Activated CD8-positive, alpha-beta memory T cell treated with anti-CD3 and anti-CD28 coated beads, Interleukin-2, amount 10 ng/mL, durations not matched to agents 7 days and 5 days (primary cell): ENCODE measurements at regions not wholly inside any gene's neighbourhood (a gene's known extent, or its start where the extent isn't known, plus 50 kb on each side); places are given as distances from the start of the nearest gene placed in this dataset.
"Not testable (repeated sequence)": the region's sequence is repeated elsewhere in the genome, so short reads cannot be mapped to it uniquely, and the experiment has no call there.

ENCODE experiments used
- ATAC-seq: fragments of 150-1000 bp; cut with Tn5 transposase; one replicate; pipeline ENCODE4 v1.10.0; 2021; ENCODE audit warnings: moderate library complexity
- CTCF ChIA-PET: fragments of 350-600 bp; sonication (Branson Sonifier 250); formaldehyde crosslinking; loops from one replicate; lab custom pipeline; 2021; ENCODE audit warnings: antibody characterized with exemption; lab: Charles Lee
- DNase-seq: peaks from one replicate; pipeline ENCODE4 v3.0.0-alpha.2; 2020
- H3K27ac Mint-ChIP-seq: one replicate; pipeline ENCODE4 v1.8.0; 2021; ENCODE audit warnings: mild to moderate bottlenecking, mixed read lengths
- H3K27me3 Mint-ChIP-seq: one replicate; pipeline ENCODE4 v1.8.0; 2021; ENCODE audit warnings: mixed read lengths
- H3K36me3 Mint-ChIP-seq: one replicate; pipeline ENCODE4 v1.8.0; 2021; ENCODE audit warnings: mild to moderate bottlenecking, mixed read lengths
- H3K4me1 Mint-ChIP-seq: one replicate; pipeline ENCODE4 v1.8.0; 2021; ENCODE audit warnings: mixed read lengths
- H3K4me3 Mint-ChIP-seq: one replicate; pipeline ENCODE4 v1.8.0; 2021; ENCODE audit warnings: mild to moderate bottlenecking, moderate library complexity, mixed read lengths
- H3K9me3 Mint-ChIP-seq: one replicate; pipeline ENCODE4 v1.8.0; 2022; ENCODE audit warnings: low read depth, mixed read lengths

GRCh38 chr2:134002921-134003320 lies 251.0 kb upstream of the MGAT5 start:
- Mint-ChIP-seq H3K27ac (no peak overlapping the region), H3K4me1 (no peaks in the 10 kb centered on the region), H3K9me3 (no peaks in the 10 kb centered on the region), H3K36me3 (no peaks in the 10 kb centered on the region), H3K27me3 (peaks cover 12% of the 10 kb centered on the region), H3K4me3 (no peak overlapping the region)
- no peak for ATAC-seq
- no peak for DNase-seq
- CTCF ChIA-PET = interaction anchor here (1.0 kb wide), 1 partner anchor 102 kb away, joined by 3 read pairs; no protein-coding TSS in a partner anchor

- Mint-ChIP-seq H3K9me3 (no peaks in the 10 kb centered on the region), H3K4me3 (no peak overlapping the region), H3K36me3 (no peaks in the 10 kb centered on the region), H3K27me3 (peaks cover 10% of the 10 kb centered on the region), H3K27ac (no peak overlapping the region), H3K4me1 (no peaks in the 10 kb centered on the region)
- ATAC-seq = no peak
- CTCF ChIA-PET = no interaction called here
- no peak for DNase-seq
Measured at GRCh38 chr2:134004467-134004866, 249.4 kb upstream of the MGAT5 start.

- H3K27me3 Mint-ChIP-seq = peaks cover 6% of the 10 kb centered on the region
- no peak overlapping the region for H3K4me3 Mint-ChIP-seq
- no peak for ATAC-seq
- H3K4me1 Mint-ChIP-seq = no peaks in the 10 kb centered on the region
- CTCF ChIA-PET = no interaction called here
- no peaks in the 10 kb centered on the region for H3K36me3 Mint-ChIP-seq
- H3K27ac Mint-ChIP-seq = no peak overlapping the region
- DNase-seq = no peak
- H3K9me3 Mint-ChIP-seq = no peaks in the 10 kb centered on the region
Measured at GRCh38 chr2:134008837-134009236, 245.0 kb upstream of the MGAT5 start.

GRCh38 chr2:134009440-134009839 lies 244.4 kb upstream of the MGAT5 start:
- Mint-ChIP-seq H3K27ac (no peak overlapping the region), H3K36me3 (no peaks in the 10 kb centered on the region), H3K4me3 (no peak overlapping the region), H3K27me3 (peaks cover 6% of the 10 kb centered on the region), H3K4me1 (no peaks in the 10 kb centered on the region), H3K9me3 (no peaks in the 10 kb centered on the region)
- ATAC-seq (no peak), DNase-seq (no peak)
- CTCF ChIA-PET = no interaction called here

GRCh38 chr2:134009906-134010305 lies 244.0 kb upstream of the MGAT5 start:
- DNase-seq, H3K27ac Mint-ChIP-seq, H3K27me3 Mint-ChIP-seq, CTCF ChIA-PET, H3K9me3 Mint-ChIP-seq, H3K4me3 Mint-ChIP-seq, ATAC-seq, H3K4me1 Mint-ChIP-seq, H3K36me3 Mint-ChIP-seq: not testable (repeated sequence)

- Mint-ChIP-seq H3K4me3 (no peak overlapping the region), H3K4me1 (no peaks in the 10 kb centered on the region), H3K27ac (no peak overlapping the region), H3K27me3 (no peaks in the 10 kb centered on the region), H3K36me3 (no peaks in the 10 kb centered on the region), H3K9me3 (no peaks in the 10 kb centered on the region)
- DNase-seq = no peak
- no peak for ATAC-seq
- CTCF ChIA-PET = no interaction called here
Measured at GRCh38 chr2:134011936-134012586, 241.8 kb upstream of the MGAT5 start.

- H3K27me3 Mint-ChIP-seq = no peaks in the 10 kb centered on the region
- no peak overlapping the region for H3K4me3 Mint-ChIP-seq
- no peak for DNase-seq
- no peaks in the 10 kb centered on the region for H3K4me1 Mint-ChIP-seq
- H3K9me3 Mint-ChIP-seq = no peaks in the 10 kb centered on the region
- H3K27ac Mint-ChIP-seq = no peak overlapping the region
- ATAC-seq = no peak
- no peaks in the 10 kb centered on the region for H3K36me3 Mint-ChIP-seq
- CTCF ChIA-PET = no interaction called here
Measured at GRCh38 chr2:134014196-134014960, 239.5 kb upstream of the MGAT5 start.

- CTCF ChIA-PET = no interaction called here
- H3K36me3 Mint-ChIP-seq = no peaks in the 10 kb centered on the region
- H3K27me3 Mint-ChIP-seq = no peaks in the 10 kb centered on the region
- H3K27ac Mint-ChIP-seq = no peak overlapping the region
- H3K4me3 Mint-ChIP-seq = no peak overlapping the region
- no peak for ATAC-seq
- no peaks in the 10 kb centered on the region for H3K9me3 Mint-ChIP-seq
- peaks cover 20% of the 10 kb centered on the region for H3K4me1 Mint-ChIP-seq
- DNase-seq = no peak
Measured at GRCh38 chr2:134019871-134020270, 234.0 kb upstream of the MGAT5 start.

GRCh38 chr2:134020608-134021007 lies 233.3 kb upstream of the MGAT5 start:
- Mint-ChIP-seq H3K9me3 (no peaks in the 10 kb centered on the region), H3K4me1 (peaks cover 20% of the 10 kb centered on the region), H3K4me3 (no peak overlapping the region), H3K27me3 (peaks cover under 1% of the 10 kb centered on the region), H3K27ac (no peak overlapping the region), H3K36me3 (no peaks in the 10 kb centered on the region)
- CTCF ChIA-PET = no interaction called here
- DNase-seq (no peak), ATAC-seq (no peak)

- no peak overlapping the region for H3K27ac Mint-ChIP-seq
- peaks cover 20% of the 10 kb centered on the region for H3K4me1 Mint-ChIP-seq
- peaks cover 10% of the 10 kb centered on the region for H3K27me3 Mint-ChIP-seq
- no peak overlapping the region for H3K4me3 Mint-ChIP-seq
- no peaks in the 10 kb centered on the region for H3K36me3 Mint-ChIP-seq
- DNase-seq (no peak), ATAC-seq (peak; percentile 45)
- CTCF ChIA-PET = no interaction called here
- H3K9me3 Mint-ChIP-seq = no peaks in the 10 kb centered on the region
Measured at GRCh38 chr2:134021830-134022524, 231.9 kb upstream of the MGAT5 start.

GRCh38 chr2:134023854-134024253 lies 230.0 kb upstream of the MGAT5 start:
- H3K4me3 Mint-ChIP-seq = no peak overlapping the region
- no peaks in the 10 kb centered on the region for H3K9me3 Mint-ChIP-seq
- CTCF ChIA-PET = interaction anchor here (1.1 kb wide), 1 partner anchor 69 kb away, joined by 3 read pairs; no protein-coding TSS in a partner anchor
- H3K4me1 Mint-ChIP-seq = peaks cover 20% of the 10 kb centered on the region
- no peak overlapping the region for H3K27ac Mint-ChIP-seq
- peaks cover 24% of the 10 kb centered on the region for H3K27me3 Mint-ChIP-seq
- ATAC-seq (no peak), DNase-seq (no peak)
- no peaks in the 10 kb centered on the region for H3K36me3 Mint-ChIP-seq

GRCh38 chr2:134027980-134028379 lies 225.9 kb upstream of the MGAT5 start:
- H3K9me3 Mint-ChIP-seq = no peaks in the 10 kb centered on the region
- CTCF ChIA-PET = interaction anchor here (1.2 kb wide), 1 partner anchor 384 kb away, joined by 3 read pairs; no protein-coding TSS in a partner anchor
- no peaks in the 10 kb centered on the region for H3K4me1 Mint-ChIP-seq
- ATAC-seq (no peak), DNase-seq (no peak)
- H3K4me3 Mint-ChIP-seq = no peak overlapping the region
- peaks cover 35% of the 10 kb centered on the region for H3K27me3 Mint-ChIP-seq
- H3K27ac Mint-ChIP-seq = no peak overlapping the region
- H3K36me3 Mint-ChIP-seq = no peaks in the 10 kb centered on the region

GRCh38 chr2:134029418-134029817 lies 224.5 kb upstream of the MGAT5 start:
- DNase-seq = no peak
- Mint-ChIP-seq H3K4me1 (no peaks in the 10 kb centered on the region), H3K27me3 (peaks cover 35% of the 10 kb centered on the region), H3K27ac (no peak overlapping the region), H3K4me3 (no peak overlapping the region), H3K9me3 (no peaks in the 10 kb centered on the region), H3K36me3 (no peaks in the 10 kb centered on the region)
- CTCF ChIA-PET = interaction anchor here (1.2 kb wide), 1 partner anchor 382 kb away, joined by 3 read pairs; no protein-coding TSS in a partner anchor
- ATAC-seq = no peak
